Tibial nerve (tissue), 3 donors: ENCODE measurements at regions not wholly inside any gene's neighbourhood (a gene's known extent, or its start where the extent isn't known, plus 50 kb on each side); places are given as distances from the start of the nearest gene placed in this dataset.

ENCODE experiments used
- CTCF ChIP-seq, 5 experiments: fragments of 200-600 bp in 3 of 5; fragments of 450-650 bp in 2 of 5; sonication (generic) in 3 of 5; IDR thresholded peaks; one replicate each; pipeline ENCODE4 v1.5.1; 2016 to 2019; ENCODE audit warnings: antibody characterized with exemption in 5 of 5, mild to moderate bottlenecking in 3 of 5, moderate library complexity in 2 of 5
- POLR2A ChIP-seq, 2 donors: fragments of 450-650 bp; IDR thresholded peaks; one replicate each; pipeline ENCODE4 v1.6.1; 2017; ENCODE audit warnings: antibody characterized with exemption in 2 of 2, mild to moderate bottlenecking in 2 of 2, moderate library complexity in 2 of 2

GRCh38 chr1:78237364-78237916 is 191.7 kb downstream of the GIPC2 start:
- TF ChIP-seq CTCF (IDR thresholded peaks at IDR 0.05) = no peak
- TF ChIP-seq POLR2A (IDR thresholded peaks at IDR 0.05) = no peak
